GM21423 (cell line): ENCODE measurements at regions not wholly inside any gene's neighbourhood (a gene's known extent, or its start where the extent isn't known, plus 50 kb on each side); places are given as distances from the start of the nearest gene placed in this dataset.

ENCODE experiments used
- ATAC-seq: cut with Tn5 transposase; IDR thresholded peaks from one replicate; pipeline ENCODE4 v1.9.1; 2021; ENCODE audit warnings: mild to moderate bottlenecking, moderate library complexity; ENCODE audit not compliant: unreplicated experiment

DNA sequence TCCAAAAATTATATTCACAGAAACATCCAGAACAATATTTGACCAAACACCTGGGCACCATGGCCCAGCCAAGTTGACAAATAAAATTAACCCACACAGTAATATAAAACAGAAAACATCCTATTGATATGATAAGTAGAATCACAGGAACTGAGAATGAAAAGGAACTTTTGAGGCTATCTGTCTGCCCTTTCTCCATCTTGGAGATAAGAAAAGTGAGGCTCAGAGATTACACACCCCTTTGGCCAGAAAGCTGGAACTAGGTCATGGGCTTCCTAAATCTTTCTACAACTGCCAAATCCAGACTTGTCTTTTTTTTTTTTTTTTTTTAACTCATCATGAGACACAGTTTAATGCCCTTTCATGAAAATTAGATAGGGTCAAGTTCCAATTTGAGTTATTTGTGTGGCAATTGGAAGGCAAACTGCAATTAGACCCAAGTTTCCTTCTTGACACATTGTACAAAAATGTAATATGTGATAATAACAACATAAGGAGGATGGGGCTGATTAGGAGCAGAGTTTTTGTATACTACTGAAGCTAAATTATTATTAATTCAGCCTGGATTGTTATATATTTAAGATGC, 137.2 kb downstream of the RPL22L1 start:
- ATAC-seq = no peak

DNA sequence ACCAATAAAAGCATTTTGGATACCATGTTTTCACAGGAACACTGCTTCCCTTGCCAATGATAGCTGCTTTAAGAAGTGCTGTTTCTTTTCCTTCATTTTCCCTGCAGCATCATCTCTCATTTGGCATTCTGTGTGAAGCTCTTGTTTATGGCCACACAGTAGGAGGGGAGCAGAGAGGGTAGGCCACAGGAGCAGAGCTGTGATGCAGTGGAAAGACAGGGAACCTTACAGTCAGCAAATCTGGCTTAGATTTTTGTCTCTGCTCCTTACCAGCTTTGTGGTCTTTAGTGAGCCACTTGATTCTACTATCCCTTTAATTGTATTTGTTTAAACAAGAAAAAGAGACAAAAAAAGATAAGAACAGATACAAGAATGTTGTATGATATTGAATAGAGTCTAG, 138.7 kb downstream of the RPL22L1 start:
- ATAC-seq = no peak

DNA sequence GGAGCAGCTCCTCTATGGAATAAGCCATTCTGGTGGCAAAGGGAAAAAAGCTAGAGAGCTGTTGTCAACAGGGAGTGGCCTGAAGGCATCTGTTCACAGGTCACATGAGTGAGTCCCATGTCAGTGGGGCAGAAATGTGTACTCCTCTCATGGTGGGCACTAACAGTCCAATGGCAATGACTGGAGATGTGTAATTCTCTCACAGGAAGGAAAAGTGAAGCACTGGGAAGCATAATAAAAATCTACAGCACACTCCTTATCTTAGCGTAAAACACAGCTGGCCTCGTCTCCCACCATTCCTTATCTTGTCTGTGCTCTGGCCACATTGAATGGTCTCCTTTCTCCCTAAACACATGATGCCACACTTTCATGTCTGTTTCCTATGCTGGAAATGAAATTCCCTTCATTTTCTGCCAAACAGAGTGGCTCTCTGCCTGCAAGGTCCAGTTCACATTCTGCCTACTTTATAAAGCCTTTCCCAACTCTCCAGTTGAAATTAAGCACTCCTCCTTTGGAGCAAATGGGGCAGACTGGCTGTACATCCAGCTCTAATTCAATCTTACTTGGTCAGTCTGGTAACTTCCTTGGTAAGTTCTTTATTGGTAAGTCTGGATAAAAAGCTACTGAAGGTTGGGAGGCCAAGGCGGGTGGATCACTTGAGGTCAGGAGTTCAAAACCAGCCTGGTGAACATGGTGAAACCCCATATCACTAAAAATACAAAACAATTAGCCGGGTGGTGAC, 139.8 kb downstream of the RPL22L1 start:
- ATAC-seq = no peak

DNA sequence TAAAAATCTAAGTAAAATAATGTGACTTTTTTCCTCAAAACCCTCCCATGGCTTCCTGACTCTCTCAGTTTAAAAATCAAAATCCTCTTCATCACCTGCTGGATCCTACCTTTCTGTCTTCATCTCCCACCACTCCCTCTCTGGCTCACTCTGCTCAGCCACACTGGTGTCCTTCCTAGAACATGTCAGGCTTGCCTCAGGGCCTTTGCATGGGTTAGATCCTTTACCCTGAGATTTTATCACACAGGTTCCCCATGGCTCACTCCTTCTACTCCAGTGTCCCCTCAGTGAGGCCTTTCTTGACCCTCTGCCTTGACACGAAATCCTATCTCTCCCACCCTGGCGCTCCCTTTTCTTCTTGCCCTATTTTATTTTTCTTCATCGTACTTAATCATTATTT, 141.8 kb downstream of the RPL22L1 start:
- no peak for ATAC-seq

DNA sequence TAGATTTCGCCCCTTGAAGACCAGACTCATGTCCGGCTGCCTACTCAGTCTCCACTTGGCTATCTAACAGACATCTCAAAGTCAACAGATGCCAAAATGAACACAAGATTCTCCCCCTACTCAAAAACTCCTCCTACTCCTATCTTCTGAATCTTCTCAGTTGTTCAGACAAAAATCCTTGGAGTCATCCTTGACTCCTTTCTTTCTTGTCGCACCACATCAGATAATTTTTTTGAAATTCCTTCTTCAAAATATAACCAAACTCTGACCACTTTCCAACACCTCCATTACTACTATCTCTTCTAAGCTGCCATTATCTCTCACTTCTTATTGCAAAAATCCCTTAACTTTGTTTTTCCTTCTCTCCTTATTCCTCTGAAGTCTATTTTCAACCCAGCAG, 141.9 kb upstream of the SLC7A14 start:
- ATAC-seq = no peak

DNA sequence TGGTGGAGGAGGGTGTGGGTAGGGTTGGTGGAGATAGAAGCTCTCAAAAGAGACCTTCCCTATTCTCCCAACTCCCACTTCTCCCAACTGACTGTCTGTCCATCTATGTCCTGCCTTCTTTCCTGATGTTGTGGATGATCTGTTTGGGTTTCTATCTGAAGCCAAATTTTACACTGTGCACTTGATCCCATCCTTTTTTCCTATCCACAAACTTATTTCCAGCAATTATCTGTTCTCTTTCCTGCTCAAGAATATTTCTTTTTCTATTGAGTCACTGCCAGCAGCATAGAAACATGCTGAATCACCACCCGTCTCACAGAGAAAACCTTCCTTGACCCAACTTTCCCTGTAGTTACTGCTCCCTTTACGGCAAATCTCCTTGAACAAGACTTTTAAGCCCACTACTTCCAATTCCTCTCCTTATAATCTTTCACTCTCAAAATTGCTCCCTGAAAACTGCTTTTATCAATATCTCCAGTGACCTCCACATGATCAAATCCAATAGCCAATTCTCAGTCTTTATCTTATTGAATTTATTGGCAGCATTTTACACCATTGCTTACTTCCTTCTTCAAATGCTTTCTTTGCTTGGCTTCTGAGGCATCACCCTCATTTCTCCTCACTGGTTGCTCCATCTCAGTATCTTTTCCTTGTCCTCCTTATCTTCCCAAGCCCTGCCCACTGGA, 141.2 kb upstream of the SLC7A14 start:
- no peak for ATAC-seq

DNA sequence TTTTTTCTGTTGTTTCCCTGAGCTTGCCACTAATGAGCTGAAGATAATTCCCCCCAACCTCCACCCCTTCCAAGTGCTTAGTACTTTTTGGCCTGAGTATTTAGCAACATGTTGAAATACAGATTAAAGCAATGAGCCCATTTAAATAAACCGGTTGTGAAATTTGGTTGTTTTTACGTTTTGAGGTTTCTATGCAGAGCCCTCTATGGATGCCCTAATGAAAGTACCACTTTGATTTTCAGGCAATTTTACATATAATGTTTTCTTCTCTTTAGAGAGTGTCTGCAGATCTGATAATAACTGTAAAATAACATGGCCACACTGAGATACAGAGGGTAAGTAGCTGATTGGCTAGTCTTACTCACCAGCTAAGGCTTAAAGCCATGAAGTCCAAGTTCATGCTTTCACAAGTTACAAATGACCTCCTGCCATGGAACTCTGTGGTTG, 139.4 kb upstream of the SLC7A14 start:
- no peak for ATAC-seq

DNA sequence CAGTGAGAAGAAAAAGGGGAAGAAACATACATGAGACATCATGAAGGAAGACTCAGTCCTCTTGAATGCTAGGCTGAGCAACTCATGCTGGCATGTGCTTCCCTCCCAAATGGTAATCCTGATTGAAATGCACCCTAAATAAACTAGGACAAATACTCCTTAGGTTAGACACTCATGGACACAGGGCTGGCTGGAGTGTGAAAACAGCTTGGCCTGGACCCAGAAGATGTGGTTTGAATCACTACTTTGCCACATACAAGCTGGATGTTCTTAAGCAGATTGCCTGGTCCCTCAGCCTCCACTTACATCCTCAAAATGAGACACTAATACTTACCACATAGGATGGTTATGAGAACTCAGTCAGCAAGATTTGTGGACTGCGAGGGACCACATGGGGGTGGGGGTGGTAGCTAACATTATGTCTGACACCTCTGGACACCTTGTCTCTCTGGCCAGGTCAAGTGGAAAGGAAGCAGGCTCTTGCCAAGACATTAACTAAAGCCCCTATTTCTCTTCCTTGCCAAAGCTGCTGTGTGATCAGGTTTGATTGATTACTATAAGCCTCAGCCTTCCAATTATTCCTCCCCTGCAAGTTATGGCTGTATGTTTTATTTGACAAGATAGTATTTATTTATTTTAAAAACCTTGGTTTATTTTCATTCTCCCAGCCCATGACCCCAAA, 138.9 kb upstream of the SLC7A14 start:
- no peak for ATAC-seq

DNA sequence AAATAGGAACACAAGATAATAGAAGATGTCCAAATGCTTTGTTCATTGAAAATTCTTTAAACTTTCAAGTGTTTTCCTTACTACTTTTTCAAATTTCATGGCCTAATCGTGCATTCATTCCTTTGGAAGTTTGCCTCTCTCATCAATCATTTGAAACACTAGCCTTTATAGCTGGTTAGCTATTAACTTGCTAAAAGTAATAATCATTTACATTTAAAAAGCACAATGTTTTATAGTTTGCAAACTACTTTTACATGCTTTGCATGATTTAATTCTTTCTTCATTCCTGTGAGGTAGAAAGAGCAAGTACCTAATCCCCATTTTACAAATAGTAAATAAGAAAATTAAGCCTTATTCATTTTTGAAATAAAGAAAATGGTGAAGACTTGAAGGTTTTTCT, 137.4 kb upstream of the SLC7A14 start:
- ATAC-seq = no peak

DNA sequence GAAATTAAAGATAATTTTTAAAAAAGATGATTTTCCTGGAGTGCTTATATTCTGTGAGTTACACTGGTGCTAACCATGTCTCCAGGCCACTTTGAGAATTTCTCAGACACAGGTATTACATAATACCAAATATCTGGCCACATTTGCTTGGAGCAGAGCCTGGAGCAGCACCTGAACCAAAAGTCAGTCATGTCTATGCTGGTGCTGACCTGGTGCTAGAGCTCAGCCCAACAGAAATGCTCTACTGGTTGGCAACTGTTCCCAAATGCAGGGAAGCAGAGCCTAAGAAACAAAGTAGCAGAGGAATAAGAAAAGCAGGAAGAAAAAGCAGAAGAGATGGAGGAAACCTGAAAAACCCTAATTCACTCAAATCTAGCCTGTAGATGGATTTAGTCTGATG, 135.7 kb upstream of the SLC7A14 start:
- ATAC-seq = no peak

DNA sequence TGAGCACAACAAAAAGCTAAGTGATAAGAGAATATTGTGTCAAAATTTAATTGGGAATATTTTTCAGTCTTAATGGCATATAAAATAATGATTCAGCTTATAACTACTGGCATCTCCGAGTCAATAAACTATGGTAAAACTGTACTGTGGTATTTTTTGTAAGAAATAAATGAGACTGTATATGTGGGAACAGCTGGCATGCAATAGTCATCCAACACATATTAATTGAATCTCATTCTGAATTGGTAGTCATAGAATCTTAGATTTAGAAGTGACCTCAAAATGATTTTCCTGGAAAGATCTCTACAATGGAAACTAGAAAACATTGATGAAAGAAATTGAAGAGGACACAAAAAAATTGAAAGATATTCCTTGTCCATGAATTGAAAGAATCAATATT, 133.4 kb upstream of the SLC7A14 start:
- no peak for ATAC-seq

DNA sequence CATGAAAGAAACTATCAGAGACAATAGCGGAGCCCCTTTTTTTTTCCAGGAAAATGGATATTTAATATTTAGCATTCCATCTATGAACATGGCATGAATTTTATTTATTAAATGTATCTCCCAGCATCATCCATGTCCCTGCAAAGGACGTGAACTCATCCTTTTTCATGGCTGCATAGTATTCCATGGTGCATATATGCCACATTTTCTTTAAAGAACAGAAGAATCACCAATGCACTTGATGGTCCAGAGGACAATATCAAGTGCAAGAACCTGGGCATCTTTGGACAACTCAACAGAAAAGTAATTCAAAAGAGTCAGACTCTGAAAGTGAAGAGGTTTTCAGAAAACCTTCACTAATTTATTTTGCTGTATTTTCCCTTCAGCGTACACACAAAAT, 133.0 kb upstream of the SLC7A14 start:
- ATAC-seq = no peak

DNA sequence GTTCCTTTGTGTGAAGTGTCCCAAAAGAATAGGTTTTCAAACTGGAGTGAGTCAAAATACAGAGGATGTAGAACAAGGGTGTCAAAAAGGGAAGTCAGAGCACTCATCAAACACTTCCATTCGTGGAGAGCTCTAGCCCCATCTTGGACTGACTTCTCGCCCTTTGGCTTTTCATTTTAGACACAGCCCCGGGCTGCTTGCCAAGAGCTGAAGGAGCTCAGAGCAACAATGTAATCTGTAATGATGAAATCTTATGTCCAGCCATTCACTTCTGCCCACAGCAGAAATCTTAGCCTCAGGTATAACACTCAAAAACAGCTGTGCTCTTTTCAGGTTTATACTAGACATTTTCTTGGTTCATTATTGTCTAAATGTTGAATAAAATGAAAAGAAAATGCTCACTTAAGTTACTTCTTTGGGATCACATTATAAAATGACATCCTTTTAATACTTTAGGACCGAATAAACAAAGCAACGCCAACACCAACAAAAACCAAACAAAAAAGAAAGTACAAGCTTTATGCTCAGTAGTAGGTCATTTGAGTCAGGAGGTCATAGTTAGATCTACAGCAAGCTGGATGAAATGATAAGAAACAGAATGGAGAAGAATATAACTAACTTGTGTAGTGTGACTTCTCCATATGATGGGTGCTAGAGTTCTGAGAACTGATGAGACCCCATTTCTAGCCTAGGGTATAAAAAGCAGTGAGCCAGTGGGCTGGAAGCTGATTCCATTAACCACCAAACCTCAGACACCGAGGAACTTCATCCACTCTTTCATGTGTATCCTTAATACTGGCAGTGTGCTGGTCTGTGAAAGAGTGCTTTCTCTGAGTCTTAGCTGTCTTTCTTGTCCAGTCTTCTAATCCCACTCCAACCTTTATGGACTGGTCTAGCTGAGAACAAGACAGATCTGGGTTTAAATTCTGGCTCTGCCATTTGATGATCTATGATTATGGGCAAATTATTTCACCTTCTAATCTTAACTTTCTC, 131.8 kb upstream of the SLC7A14 start:
- no peak for ATAC-seq

DNA sequence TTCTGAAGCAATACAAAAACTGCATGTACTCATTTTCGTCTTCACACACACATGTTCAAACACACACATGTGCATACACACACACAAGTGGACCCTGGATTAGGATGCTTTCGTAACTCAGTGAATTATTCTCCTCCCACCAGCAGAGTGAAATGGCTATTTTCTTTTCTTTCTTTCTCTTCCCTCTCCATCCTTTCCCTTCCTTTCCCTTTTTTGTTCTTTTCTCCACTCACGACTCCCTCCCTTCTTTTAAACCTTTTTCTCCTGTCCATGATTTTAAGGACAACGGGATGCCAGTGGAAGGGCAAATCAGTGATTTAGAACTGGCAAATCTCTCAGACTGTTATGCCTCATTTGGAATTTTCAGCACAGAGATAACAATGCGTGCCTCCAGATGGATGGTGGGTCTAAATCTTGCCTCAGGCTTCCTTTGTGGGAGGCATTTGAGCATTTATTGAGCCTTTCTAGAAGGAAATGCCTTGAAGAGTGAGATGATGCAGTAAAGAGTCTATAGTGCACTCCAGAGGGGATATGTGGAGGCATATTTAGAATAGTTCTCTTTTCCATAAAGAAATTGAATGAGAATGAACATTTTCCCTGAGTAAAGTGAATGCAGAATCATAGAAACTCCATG, 130.4 kb upstream of the SLC7A14 start:
- ATAC-seq = no peak

DNA sequence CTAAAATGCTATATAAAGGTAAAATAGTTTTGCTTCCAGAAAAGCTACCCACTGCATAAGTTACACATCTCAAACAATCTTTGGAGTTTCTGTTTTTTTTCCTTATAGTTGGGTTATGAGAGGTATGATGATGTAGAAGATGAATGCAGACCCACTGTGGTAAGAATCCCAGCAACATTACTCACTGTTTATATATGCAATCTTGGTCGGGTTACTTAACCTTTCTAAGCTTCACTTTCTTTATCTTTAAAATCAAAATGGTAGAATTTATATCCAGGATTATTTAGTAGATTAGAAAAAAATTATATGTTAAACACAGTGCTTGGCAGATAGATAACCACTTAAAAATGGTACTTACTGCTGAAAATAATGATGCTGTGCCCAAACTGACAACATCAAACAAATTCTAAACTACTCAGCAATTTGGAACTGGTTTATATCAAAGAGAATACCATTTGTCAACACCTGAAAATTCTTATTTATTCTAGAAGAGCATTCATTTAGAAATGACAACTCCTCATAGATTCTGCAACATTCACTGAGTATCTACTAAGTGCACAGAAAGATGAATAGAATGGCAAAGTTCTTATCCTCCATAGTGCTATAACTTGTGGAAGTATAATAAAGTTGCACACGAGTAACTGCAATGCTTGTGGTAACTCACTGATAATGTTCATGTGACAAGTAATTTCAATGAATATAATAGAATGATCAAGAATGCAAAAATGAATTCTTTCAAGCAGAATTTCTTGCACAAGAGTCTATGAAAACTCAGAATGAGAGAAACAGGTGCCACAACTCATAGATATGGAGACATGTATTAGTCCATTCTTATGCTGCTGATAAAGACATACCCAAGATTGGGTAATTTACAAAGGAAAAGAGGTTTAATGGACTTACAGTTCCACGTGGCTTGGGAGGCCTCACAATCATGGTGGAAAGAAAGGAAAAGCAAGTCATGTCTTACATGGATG, 129.0 kb upstream of the SLC7A14 start:
- no peak for ATAC-seq

DNA sequence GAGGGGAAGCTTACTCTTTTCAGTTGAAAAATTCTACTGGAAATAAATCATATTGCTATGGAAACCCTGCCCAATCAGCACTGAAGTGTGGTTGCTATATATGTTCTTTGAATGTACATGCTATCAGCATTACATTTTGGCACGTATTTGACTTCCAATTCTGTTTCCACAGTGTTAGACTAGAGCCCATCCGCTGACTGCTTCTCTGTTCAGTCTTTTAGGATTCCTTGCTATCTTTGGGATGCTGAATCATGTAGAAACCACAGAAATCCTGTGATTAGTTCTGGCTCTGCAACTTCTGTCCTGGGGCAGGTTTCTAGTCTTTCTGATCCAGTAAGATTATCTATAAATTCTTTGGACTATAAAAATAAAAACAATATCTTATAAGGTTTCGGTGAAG, 128.2 kb upstream of the SLC7A14 start:
- ATAC-seq = no peak

DNA sequence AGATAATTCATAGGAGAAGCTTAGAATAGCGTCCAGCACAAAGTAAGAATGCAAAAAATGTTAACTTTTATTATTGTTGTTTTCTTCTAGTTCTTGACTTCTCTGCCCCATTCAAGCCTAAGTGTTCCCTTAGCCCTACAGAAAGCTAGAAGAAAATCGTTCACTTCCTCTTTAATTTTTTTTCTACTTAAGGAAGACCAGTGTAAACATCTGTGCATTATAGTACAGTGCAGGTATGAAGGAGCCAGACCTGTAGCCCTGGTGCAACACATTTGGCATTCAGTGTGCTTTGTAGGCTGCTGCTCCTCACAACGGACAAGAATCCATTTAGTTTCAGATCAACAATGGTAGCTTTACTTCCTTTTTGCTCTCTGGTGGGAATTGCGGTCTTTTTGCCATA, 127.8 kb upstream of the SLC7A14 start:
- no peak for ATAC-seq

DNA sequence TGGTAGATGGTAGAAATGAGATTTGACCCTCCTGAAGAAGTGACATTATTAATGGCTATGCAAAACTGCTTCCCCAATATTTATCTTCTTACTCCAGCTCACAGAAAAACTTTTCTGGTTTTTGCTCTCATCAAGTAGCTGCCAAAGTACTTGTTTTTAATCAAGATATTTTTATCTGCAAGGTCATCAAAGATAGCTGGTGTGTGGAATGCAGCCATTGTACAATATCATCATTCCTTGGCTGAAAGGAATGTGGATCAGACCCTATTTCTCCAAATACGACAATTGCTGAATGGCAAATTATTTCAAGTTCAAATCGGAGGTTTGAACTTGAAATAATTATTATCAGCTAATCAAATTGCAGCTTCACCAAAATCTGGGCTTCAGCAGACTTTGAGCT, 126.9 kb upstream of the SLC7A14 start:
- no peak for ATAC-seq

DNA sequence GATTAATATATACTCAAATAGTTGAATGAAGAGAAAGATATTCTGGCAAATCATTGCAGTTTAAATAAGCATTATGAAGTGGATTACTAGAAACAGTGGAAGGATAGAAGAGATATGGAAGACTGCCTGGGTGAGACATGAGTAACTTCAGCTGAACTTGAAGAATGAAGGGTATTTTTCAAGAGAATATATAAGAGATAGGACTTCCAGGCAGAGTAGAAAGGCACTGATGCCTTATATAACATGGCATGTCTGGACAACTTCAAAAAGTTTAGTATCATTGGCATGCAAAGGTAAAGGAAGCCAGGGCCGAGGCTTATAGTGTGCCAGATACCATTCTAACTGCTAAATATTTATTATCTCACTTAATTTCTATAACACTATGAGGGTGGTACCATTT, 126.5 kb upstream of the SLC7A14 start:
- ATAC-seq = no peak
